HG03108 (cell line): ENCODE measurements at regions not wholly inside any gene's neighbourhood (a gene's known extent, or its start where the extent isn't known, plus 50 kb on each side); places are given as distances from the start of the nearest gene placed in this dataset.
A peak's percentile ranks its signal among the peaks of the same experiment; 100 is the strongest.

ENCODE experiments used
- ATAC-seq: cut with Tn5 transposase; IDR thresholded peaks from one replicate; pipeline ENCODE4 v1.9.1; 2021; ENCODE audit warnings: moderate library complexity; ENCODE audit not compliant: unreplicated experiment

DNA sequence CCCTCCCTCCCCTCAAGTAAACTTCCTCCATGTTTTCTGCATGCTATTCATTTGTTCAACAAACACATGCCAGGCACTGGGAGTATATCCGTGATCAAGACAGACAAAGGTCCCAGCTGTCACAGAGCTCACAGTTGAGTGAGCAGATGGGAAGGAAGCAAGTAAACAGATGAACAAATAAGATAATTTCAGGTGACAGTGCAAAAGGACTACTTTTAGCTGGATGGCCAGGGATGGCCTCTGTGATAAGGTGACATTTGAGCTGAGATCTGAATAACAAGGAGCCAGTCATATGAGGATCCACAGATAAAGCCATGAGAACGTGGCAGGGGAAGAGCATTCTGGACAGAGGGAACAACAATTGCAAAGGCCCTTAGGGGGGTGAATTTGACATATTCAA lies 121.7 kb upstream of the RAD23B start:
- ATAC-seq = no peak

- no peak for ATAC-seq
These were observed 119.7 kb upstream of the RAD23B start for GRCh38 chr9:107163370-107163769.

DNA sequence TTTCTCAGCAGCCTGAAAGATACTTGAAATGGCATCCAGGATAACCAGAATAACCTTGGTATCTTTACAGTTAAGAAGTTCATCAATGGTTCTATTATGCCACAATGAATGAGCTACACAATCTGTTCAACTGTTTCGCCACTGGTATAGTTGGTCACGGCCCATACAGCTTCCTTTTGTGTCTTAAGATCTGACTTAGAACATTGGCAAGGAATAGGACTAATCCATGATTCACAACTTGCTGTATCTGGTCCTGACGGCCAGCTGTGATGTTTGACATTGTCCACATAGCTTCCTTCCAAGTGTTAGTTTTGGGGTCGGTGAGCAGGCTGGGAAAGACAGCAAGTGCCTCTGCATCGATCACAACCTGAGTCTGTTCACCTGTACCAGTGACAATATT lies 113.3 kb upstream of the RAD23B start:
- no peak for ATAC-seq

DNA sequence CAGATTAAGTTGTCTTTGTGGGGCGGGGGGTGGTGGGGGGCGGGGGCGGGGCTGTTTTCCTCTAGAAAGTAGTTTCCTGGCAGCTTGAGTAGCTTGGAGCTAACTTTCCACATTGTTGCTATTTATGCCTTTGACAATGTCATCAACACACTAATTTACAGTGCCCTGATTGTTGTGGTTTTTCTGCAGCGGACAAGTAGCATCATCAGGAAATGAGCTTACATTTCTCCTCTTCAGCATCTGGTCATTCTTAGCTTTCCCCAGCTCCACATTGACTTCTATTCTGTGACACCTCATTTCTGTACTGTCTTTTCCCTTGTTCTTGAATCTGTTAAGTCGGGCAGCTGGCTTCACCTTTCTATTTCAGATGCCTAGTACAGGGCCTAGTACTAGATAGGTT lies 112.3 kb upstream of the RAD23B start:
- ATAC-seq = no peak

GRCh38 chr9:107172160-107172978 lies 110.7 kb upstream of the RAD23B start:
- ATAC-seq = peak; percentile 63

DNA sequence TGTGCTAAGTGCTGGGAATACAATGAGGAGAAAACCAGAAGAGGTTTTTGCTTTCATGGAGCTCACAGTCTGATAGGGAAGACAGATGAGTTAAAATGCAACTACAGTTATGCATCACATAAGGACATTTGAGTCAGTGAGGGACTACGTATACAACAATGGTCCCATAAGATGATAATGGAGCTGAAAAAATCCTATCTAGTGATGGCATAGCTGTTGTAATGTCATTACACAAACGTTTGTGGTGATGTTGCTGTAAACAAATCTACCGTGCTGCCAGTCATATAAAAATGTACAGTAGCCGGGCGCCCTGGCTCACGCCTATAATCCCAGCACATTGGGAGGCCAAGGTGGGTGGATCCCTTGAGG lies 110.1 kb upstream of the RAD23B start:
- peak; percentile 40 for ATAC-seq

- no peak for ATAC-seq
These were observed 109.5 kb upstream of the RAD23B start for GRCh38 chr9:107173422-107174180.

DNA sequence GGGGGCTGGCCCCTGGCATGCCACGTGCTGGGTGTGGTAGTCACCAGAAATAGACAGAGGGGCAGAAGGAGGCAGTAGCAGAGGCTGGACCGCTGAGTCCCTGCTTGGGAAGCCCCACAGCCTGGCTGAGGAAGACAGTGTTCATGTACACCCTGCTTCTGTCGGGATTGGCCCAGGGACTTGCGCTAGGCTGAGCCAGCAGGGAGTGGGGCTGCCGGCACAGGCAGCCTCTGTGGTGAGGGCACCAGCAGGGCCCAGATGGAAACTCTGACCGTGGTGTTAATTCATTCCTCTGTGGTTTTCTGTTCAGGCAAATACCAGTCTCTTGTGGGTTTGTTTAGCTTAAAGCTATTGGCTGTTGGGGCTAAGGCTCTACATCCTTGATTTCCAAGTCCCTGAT lies 108.6 kb upstream of the RAD23B start:
- no peak for ATAC-seq

DNA sequence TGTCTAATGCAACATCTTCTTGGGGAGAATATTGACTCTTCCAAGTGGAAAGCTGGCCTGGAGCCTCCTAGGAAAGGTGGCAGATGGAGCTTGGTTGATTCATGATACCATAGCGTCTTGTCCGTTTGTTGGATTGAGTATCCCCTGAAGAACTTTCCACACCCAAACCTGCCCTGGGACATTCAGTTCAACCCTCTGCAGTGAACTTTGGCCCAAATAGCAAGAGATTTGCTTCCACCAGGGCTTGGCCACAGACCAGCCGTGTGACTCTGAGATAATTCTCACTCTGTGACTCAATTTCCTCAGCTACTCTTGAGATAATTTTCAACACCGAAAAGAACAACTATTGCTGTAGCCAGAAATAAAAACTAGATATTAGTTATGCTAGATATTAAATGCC lies 108.0 kb upstream of the RAD23B start:
- ATAC-seq = no peak

GRCh38 chr9:107175816-107176435 lies 107.2 kb upstream of the RAD23B start:
- no peak for ATAC-seq

DNA sequence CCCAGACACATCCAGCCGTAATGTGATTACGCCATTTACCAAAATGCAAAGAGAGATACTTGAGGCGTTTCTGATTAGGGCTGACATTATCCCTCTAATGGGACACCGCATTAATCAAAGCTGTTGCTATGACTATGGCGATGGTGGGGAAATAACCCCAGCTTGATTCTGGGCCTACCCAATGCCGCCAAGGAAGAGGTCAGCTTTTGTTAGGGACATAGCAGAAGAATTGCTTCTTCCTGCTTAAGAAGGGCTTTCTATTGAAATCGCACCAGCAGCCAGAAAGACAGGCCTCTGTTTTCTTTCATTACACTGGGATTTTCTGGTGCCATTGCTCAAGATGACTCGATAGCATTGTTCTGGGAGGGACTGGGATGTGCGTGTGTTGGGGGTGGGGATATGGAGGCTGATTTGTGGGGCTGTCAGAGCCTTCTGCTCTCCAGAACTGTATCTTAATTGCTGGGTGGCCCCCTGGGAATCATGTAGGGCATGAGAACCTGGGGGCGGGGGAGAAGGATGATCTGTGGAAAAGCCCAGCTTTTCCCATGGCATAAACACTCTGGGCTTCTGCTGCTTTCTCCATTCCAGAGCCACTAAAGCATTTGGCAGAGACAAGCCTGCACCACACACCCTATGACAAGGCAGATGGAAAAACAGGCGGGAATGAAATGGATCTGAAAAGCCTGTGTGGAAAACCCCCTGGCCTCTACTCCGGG lies 106.5 kb upstream of the RAD23B start:
- no peak for ATAC-seq

DNA sequence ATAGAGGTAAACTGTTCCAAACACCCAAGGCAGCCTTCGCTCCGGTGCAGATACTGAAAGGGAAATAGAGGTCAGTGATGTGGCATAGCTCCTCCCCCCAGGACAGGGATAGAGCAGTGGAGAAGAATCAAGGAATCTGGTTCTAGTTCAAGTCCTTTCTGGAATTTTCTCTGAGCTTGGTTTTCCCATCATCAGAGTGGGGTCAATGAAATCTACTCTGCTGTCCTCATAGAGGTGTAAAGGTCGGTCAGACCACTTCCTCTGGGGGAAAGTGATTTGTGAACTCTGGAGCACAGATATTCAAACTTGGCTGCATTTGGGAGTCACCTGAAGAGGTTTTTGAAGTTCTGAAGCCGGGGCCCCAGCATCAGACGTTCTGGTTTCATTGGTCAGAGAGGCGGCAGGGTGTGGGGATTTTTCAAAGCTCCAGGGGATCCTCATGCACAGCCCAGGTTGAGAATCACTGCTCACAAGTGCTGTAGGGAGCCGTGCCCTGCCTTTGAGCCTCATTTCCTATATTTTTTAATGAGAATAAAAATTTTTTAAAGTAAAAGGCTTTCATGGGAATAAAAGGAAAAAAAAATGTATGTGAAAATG lies 105.7 kb upstream of the RAD23B start:
- no peak for ATAC-seq

DNA sequence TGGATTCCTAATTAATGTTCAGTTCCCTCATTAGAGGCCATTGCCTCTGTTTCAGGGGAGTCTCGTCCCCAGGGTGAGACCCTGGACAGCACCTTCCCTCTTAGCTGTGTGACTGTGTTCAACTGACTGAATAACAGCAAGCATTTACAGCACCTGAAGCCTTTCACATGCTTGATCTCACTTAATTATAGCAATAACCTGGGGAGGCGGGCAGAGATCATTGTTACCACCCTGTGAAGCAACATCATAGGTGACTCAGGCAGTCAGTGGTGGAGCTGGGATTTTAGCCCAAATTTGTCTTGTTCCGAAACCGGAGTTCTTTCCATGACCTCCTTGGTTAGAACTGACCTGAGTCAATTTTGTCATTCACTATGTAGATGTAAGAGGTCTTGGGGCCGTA lies 105.2 kb upstream of the RAD23B start:
- ATAC-seq = no peak

GRCh38 chr9:107178293-107178692 lies 104.8 kb upstream of the RAD23B start:
- no peak for ATAC-seq

DNA sequence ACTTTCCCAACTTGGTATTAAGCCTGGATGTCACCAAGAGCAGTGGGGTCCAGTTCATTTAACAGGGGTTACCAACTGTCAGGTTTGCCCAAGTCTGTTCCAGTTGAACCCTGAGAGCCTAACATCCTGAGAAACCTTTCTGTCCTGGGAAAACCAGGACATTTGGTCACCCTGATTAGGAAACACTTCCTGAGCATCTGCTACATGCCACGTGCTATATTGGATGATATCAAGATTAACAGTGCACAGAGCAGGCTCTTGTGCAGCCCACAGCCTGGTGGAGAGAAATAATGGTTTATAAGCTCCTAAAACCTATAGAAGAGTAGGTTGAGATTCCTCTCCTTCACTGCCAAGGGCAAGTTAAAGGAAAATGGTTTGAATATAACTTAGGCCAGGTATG lies 102.9 kb upstream of the RAD23B start:
- ATAC-seq = no peak

GRCh38 chr9:107183176-107183575 lies 99.9 kb upstream of the RAD23B start:
- no peak for ATAC-seq

DNA sequence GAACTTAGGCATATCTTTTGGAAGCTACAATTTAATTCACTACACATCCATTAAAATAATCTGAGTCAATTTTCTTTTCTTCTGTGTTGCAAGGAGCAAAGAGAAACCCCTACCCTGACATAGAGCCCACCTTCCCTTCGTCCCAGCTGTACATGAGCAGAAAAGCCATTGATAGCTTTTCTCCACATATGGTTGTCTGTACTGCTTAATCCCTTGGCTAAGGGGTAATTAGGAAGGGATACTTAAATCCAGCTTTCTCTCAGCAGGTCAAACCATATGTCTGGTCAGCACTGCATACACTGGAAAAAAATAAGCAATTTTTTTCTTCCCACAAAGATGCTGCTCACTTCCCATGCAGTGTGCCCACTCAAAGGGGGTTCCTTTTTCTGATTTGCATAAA lies 94.7 kb upstream of the RAD23B start:
- no peak for ATAC-seq

GRCh38 chr9:107190061-107190935 lies 92.8 kb upstream of the RAD23B start:
- no peak for ATAC-seq

DNA sequence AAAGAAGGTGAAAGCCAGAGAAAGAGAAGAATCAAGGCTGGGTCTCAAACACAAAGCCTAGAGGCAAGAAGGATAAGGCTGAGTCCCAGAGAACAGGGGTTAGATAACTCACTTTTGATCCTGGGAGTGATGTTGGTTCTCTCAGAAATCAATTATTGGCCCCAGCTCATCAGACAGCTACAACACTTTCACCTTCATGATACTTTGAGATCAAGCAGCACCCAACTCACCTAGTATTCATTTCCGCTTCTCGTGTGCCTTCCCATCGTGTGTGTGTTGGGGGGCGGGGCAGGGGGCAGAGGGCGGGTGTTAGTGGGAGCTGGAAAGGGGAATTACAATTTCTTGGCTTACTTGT lies 92.2 kb upstream of the RAD23B start:
- no peak for ATAC-seq

DNA sequence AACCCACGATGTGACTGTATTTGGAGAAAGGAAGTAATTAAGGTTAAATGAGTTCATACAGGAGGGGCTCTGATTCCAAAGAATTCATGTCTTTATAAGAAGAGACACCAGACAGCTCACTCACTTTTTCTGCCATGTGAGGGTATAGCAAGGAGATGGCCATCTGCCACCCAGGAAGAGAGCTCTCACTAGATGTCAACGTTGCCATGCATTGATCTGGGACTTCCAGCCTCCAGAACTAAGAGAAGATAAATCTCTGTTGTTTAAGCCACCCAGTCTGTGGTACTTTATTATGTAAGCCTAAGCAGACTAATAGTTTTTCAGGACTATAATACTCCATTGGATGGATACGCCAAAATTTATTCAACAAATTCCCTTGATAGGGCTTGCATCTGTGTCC lies 89.8 kb upstream of the RAD23B start:
- ATAC-seq = no peak
